HG03103 (cell line): ENCODE measurements at regions not wholly inside any gene's neighbourhood (a gene's known extent, or its start where the extent isn't known, plus 50 kb on each side); places are given as distances from the start of the nearest gene placed in this dataset.
A peak's percentile ranks its signal among the peaks of the same experiment; 100 is the strongest.
"Not testable (repeated sequence)": the region's sequence is repeated elsewhere in the genome, so short reads cannot be mapped to it uniquely, and the experiment has no call there.

ENCODE experiments used
- ATAC-seq: cut with Tn5 transposase; IDR thresholded peaks from one replicate; pipeline ENCODE4 v1.9.1; 2021; ENCODE audit warnings: low read depth; ENCODE audit not compliant: unreplicated experiment

DNA sequence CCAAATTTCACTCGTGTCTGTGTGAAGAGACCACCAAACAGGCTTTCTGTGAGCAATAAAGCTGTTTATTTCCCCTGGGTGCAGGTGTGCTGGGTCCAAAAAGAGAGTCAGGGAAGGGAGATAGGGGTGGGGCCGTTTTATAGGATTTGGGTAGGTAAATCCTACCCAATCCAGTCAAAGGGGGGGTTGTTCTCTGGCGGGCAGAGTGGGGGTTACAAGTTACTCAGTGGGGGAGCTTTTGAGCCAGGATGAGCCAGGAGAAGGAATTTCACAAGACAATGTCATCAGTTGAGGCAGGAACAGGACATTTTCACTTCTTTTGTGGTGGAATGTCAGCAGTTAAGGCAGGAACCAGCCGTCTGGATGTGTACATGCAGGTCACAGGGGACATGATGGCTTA lies 487.2 kb upstream of the ADGRL4 start:
- ATAC-seq, result not testable (repeated sequence)

DNA sequence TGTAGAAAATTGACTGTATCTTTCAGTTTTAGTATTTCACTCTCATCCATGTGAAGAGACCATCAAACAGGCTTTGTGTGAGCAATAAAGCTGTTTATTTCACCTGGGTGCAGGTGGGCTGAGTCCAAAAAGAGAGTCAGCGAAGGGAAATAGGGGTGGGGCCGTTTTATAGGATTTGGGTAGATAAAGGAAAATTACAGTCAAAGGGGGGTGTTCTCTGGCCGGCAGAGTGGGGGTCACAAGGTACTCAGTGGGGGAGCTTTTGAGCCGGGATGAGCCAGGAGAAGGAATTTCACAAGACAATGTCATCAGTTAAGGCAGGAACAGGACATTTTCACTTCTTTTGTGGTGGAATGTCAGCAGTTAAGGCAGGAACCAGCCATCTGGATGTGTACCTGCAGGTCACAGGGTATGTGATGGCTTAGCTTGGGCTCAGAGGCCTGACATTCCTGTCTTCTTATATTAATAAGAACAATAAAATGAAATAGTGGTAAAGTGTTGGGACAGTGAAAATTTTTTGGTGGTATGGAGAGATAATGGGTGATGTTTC lies 482.1 kb upstream of the ADGRL4 start:
- not testable (repeated sequence) for ATAC-seq

DNA sequence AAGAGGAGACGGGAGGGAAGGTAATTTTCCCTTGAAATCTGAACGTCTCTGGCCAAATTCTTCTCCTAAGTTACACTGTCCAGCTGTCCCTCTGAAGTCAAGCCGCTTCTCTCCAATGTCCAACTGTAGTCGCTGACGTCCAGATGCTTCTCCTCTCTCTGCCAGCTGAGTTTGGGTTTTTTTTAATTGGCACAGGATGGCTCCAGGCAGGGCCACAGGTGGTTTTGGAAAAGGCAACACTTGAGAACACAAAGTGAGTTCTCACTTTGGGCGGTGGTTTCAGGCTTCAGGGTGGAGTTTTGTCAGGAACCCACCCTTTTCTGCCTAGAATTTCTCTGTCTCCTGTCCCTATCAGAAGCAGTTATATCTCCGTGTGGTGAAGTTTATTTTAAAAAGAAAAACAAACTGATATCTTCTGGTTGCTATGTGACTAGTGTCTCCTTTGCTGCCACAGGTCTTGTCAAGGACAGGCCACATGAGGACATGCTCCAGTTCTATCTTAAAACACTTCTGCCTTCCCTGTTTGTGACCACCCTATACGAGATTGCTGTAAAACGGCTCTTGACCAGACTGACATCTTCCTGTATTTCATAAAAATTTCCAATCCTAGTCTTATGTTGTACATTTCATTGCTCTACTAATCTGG lies 472.3 kb upstream of the ADGRL4 start:
- ATAC-seq, result no peak

DNA sequence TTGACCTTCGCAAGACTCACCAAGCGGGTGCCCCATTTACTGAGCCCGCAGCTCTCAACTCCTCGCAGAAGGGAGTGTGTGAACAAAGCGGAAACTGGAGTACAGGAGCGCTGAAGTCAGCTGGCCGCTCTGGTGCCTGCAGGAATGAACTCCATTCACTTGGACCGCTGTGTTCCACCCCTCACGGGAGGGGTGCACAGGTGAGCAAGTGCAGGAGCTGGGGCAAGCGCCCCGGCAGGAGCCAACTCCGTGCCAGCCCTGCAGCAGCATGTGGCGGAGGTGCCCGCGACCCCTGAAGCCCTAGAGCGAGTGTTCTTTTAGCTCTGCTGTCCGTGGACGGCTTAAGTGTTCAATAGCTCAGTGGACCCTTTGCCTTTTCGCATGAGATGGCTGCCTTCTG lies 471.6 kb upstream of the ADGRL4 start:
- no peak for ATAC-seq

DNA sequence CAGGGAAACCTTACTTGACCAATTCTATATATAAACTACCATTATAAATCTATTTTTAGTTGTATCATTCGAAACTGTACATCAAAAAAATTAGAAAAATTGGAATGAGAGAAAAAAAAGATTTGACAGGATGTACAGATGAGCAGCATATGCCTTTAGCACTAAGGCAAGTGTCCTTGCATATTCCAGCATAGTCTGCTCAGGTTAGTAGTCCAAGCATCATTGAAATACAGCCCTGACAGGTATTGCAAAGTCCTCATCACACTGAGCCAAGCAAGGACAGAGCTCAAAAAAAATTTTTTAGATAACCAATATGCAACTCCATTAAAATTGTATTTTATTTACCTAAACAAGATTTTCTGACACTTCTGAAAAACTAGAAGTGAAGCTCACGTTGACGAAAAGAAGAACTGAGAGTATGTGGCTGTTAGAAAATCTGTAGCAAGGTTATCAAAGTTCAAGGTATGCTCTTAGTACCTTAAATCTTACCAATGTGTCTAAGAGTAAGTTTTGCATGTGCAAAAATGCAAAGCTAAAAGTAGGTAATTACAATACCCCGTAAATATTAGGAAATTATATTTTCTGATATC lies 465.6 kb upstream of the ADGRL4 start:
- peak; percentile 86 for ATAC-seq

DNA sequence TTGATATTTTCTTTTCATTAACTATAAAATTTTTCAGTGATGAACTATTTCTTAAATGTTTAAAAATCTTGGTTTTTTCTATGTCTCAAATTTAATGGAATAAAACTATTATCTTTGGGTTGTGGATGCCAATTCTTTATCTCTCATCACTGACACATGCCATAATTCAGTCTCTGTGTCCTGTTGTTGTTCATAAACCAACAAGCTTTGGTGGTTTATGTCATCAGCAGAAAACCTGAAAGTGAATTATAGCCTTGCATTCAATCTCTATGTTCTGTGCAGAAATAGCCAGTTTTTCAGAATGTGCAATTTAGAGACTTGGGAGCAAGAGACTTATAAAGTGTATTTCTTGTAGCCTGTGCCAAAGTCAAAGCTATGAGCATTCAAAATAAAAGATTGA lies 462.6 kb upstream of the ADGRL4 start:
- no peak for ATAC-seq

DNA sequence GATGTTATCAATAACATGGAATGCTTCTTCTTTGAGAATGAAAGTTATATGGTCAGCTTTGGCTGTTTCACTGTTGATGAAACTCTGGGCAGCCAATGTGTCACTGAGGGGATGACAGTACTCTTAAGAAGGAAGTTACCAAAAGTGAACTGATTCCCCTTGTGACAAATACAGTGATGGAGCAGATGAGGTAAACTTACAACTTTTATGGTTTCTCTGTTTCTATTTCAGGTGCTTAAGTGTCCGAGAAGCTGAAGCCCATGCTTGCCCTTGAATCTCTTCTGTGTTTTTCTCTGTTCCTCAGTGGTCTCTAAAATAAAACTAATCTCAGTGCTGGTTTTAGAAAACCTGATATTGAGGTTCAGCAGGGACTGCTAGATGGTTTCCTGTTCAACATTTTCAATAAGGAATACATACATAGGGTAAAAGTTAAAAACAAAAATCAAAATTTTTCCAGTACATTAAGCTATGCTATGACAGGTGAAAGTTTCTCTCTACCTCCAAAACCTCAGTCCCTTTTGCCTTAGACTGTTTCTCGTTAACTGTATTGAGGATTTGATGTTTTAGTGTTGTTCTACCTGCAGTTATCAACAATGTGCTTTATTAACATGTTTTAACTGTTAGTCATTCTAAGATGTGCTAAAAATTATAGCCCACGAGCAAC lies 454.4 kb upstream of the ADGRL4 start:
- ATAC-seq, result peak; percentile 99

DNA sequence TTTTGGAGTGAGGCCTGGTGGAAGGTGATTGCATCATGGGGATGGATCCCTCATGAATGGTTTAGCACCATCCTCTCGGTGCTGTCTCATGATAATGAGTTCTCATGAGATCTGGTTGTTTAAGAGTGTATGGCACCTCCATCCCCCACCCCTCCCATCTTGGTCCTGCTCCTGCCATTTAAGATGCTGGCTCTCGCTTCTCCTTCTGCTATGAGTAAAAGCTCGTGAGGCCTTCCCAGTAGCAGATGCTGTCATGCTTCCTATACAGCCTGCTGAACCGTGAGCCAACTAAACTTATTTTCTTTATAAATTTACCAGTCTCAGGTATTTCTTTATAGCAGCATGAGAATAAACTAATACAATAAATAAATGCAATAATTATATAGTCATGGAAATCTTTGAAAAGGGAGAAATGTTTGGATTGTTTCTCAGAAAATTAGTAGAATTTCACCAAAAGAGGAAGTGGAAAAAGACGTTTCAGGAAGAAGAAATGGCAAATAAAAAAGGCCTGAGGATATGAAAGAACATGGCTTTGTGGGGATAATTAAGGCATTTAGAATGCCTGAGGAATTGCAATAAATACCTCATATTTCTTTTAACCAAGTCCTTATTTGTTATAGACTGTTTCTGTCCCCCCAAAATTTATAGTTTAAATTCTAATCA lies 451.2 kb upstream of the ADGRL4 start:
- no peak for ATAC-seq

DNA sequence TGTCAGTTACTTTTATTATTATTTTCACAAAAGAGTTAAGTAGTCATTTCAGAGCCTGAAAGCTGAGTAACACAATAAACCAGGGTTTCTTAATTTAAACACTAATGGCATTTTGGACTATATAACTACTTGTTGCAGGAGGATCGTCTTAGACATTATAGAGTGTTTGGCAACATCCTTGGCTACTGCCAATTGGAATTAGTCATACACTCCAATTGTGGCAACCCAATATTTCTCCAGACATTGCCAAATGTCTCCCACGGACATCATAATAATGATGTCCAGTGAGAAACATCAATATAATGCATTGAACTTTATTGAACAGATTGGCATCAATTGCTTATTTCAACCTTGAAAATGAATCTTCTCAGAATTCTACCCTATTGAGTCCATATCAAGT lies 441.9 kb upstream of the ADGRL4 start:
- no peak for ATAC-seq

DNA sequence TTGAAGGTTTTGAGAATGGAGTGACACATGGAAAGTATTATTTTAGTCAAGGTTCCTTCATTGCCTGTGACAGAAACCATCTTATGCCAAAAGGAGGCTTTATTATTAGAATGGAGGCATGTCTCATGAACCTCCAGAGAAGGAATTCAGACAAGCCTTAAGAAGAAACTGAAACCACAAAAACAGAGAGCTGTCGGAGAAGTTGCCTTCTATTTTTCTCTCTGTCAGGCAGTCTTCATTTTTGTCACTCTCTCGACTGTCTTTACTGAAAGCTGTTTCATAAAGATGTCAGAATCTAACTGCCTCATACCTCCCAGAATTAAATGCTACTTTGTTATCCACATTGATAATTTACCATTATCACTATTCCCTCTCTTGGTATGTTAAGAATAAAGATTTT lies 434.7 kb upstream of the ADGRL4 start:
- no peak for ATAC-seq

DNA sequence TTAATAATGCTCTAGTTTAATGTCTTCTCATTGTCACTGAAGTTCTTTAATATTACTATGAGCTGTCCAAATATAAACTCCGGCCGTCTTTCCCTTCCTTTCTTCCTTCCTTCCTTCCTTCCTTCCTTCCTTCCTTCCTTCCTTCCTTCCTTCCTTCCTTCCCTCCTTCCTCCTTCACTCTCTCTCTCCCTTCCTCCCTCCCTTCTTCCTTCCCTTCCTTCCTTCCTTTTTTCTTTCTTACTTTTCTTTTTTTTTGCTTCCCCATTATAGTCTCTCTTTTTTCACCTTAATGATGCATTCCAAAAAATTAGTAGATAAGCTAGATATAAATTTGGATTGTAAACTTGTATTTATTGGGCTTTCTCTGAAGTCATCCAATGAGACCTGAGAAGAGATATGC lies 431.0 kb upstream of the ADGRL4 start:
- ATAC-seq, result no peak

DNA sequence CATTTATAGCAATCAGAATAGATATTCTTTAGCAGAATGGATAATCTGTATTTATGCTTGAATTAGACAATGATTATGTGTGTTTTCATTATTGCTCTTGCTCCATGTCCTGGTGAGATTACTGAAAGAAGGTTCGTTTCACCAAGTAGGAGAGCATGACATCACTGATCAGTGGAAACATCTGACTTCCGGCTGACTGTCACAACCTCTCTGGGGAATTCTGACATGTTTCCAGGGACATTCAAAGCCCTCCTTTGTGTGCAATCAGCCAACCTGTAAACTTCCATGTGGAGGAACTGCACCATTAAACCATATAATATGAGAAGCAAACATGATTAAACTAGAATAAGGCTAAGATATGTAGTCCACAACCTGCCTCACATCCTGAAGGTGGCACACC lies 424.8 kb upstream of the ADGRL4 start:
- ATAC-seq, result no peak

DNA sequence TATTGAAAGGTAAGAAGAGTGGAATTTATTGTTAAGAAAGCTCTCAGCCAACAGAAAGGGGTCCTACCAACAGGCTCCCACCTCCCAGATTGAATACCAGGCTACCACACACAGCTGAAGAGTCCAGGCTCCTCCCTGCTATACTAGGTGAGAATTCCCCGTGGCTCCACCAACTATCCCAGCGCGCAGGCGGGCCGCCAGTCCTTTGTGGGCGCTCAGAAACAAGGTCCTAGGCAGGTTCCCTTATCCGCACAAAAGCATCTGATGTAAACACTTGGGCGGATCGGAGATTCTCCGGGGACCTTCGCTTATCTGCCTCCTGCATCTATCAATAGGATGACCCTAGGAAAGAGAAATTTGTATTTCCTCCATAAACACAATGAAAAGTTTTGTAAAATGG lies 423.9 kb upstream of the ADGRL4 start:
- ATAC-seq, result no peak

DNA sequence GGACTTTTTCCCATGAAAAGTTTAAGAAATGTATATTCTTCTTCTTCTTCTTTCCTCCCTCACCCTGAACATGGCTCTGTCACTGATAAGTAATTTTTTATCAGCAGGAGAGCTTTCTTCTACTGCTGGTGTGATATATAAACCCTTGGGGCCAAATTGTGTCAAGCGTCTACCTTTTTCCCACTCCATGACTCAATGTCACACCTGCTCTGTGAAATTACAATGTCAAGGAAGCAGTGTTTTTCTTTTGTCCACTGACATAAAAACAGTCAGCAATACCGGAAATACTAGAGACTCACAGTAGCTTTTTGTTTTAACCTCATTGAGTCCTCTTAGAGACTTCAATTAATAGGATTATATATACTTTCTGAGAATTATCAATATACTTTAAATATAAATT lies 416.2 kb upstream of the ADGRL4 start:
- ATAC-seq, result no peak

DNA sequence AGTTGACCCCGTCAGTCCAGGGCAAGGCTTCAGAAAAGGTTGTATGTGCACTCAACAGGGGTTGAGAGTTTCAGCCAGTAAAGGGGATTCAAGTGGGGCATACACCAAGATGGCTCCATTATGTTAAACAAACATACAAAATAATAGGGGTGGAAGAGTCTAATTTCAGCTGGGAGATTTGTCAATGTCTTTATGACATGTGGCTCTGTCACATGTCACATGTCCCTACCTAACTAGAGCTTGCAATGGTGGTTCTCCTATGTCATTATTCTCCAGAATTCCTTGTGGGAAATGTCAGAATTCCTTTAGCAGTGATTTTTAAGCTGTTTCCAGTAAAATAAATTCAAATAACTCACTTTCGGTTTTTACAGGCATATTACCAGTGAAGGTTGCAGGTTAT lies 392.0 kb upstream of the ADGRL4 start:
- ATAC-seq, result no peak

DNA sequence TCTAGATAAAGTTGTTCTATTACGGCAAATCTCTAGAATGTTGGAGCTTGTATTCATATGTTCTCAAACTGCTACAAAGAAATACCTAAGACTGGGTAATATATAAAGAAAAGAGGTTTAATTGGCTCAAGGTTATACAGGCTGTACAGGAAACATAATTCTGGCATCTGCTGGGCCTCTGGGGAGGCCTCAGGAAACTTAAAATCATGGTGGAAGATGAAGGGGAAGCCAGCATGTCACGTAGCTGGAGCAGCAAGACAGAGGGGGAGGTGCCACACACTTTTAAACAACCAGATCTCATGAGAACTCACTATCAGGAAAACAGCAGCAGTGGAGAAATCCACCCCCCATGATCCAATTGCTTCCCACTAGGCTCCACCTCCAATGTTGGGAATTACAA lies 390.4 kb upstream of the ADGRL4 start:
- no peak for ATAC-seq

DNA sequence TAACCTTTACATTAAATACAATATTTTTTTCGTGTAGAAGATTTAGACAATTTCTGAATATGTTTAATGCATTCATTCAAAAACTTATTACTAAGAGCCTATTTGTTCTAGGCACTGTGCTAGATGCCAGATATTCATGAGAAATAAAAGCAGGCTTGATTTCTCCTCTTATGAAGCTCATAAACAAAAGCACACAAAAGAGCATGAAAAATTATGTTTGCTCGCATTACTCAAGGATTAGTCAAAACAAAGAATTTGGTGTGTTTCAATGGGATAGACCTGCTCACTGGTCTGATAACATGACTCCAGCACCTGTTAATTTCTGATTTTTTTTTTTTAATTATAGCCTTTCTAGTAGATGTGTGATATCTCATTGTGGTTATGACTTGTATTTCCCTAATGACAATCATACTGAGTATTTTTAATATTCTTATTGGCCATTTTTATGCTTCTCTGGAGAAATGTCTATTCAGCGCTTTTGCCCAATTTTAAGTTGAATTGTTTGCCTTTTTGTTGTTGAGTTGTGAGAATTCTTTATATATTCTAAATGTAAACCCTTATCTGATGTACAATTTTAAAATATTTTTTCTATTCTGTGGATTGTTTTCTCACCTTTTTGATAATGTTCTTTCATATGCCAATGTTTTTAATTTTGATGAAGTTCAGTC lies 382.3 kb upstream of the ADGRL4 start:
- ATAC-seq, result no peak

DNA sequence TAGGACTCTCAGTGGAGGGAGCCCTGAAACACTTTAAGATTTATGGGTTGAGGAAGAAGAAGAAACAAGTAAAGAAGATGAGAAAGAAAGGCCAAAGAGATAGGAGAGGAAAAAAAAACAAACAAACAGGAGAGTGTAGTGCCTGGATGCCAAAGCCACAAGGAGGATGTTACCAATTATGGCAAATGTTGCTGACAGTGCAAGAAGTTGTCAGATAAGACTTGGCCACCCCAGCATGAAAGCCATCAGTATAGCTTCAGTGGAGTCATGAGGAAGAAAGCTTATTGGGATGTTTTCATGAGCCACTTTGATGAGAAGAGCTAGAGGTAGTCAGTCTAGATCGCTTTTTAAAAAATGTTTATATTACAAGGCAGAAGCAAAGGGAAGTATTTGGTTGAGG lies 380.2 kb upstream of the ADGRL4 start:
- ATAC-seq, result no peak

DNA sequence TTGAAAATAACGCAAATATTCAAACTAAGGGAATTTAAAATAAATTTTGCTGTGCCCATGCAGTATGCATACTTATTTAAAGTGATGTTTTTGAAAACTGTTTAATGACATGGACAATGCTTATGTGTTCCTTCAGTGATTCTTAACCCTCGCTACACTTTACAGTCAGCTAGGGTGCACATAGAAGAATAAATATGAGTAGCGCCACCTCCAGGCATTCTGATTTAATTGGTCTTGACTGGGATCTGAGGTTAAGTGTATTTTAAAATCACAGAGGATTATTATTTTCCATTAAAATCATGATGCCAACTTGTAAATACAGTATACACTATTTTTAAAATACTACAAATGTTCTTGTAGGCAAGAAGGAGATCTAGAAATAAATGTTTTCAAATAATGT lies 373.5 kb upstream of the ADGRL4 start:
- ATAC-seq, result no peak

DNA sequence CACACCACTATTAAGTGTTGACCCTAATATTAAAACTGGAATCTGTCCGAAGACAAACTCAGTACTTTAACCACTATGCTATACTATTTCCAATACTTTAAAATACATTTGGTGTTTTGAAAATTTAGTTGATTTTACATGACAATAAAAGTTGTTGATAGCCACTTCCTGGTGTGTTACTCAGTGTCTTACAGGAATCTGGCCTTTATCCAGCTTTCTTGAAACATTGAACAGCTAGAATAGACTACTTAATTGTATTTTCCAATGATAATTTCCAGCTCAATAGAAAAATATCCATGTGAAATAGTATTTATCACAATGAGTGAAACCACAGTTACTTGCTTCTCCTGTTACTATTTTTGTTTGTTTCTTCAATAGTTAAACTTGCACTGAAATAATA lies 369.6 kb upstream of the ADGRL4 start:
- no peak for ATAC-seq

DNA sequence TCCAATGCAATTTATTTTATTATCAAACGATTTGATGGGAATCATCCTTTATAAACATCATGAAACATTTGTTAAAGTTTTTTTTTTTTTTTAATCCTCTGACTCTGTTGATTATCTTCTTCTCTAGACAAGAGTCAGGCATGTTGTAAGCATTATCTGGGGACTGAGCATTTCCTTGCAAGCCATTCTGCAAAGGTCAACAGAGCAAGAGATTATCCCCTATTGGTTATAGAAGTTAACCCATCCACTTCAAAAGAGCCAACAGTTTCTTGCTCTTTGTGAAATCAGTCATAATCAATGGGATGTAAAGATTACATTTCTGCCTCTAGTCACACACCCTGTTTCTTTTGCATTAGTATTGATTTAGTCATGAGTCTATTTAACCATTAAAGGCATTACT lies 368.8 kb upstream of the ADGRL4 start:
- no peak for ATAC-seq
